Adipose tissue (tissue), 3 donors: ENCODE measurements at regions not wholly inside any gene's neighbourhood (a gene's known extent, or its start where the extent isn't known, plus 50 kb on each side); places are given as distances from the start of the nearest gene placed in this dataset.

Experiments
- H3K27ac ChIP-seq: one replicate; pipeline ENCODE4 v1.5.1; 2013; ENCODE audit warnings: low read depth, low read length
- WGBS, 3 donors: extraction: QIAGEN DNeasy Blood & Tissue Kit; methylation state at CpG; one replicate each; pipeline ENCODE4 v1.1.7; 2013; 5-methylcytosine and 5-hydroxymethylcytosine counted together
- donor health status: healthy with polysubstance abuse.
- donor health status: Bipolar disorder and iron deficiency.
- donor health status: healthy.

DNA sequence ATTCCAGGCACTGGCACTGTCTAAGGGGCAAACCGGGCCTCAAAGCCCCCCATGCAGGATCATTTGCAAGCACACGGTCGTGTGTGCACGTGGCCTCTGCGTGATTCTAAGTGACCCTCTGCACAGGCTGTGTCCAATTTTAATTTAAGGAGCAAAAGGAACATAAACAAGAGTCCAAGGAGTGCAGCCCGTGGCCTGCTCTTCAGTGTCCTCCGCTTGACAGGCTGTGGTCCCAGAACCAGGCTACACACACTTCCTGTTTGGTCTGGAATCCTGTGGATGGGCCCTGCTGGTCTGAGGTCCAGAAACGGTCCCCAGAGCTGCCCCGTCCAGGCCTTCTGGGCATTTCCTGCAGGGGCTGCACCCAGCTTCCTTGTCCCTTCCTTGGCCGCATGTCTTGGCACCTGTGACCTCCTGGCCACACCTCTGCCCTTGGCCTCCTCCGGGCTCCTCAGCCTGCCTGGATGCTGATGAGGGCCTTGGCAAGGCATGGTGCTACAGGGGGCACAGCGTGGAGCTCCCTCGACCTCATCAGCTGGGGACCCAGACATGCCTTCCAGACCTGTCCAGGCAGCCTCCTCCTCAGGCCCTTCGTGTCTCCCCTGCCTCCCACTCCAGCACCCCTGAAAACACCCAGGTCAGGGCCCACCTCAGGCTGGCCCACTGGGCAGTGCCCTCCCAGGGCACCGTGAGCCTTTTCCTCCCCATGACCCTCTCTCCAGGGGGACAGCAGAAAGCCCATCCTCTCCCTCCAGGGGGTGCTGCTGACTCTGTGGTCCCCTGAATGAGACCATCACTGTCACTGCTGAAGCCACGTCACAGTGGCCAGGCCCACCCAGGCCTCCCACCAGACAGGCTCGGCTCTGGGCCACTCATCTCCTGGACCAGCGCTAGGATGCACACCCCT lies 136.4 kb upstream of the GPC1 start:
- 86 to 90% (median 87%) methylated on average over 18 of the region's 18 CpGs for WGBS, 3 donors
- no peak overlapping the region for H3K27ac ChIP-seq

DNA sequence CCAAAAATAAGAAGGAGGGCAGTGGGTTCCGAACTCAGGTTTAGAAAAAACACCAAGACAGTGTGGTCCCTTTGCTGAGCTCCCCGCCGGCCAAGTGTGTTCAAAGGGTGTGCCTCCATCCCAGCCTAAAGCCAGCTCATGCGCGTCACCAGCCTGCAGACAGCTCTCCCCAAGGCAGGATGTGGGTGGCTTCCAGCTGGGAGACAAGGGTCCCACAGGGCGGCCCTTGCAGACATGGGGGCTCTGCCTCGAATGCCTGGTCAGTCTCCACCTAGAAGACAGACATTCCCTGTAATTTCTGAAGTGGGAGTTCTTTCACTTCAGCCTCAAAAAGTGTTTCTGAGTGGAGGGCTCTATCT lies 135.8 kb upstream of the GPC1 start:
- 67 to 82% (median 68%) methylated on average over 7 of the region's 7 CpGs for WGBS, 3 donors
- H3K27ac ChIP-seq, result no peak overlapping the region

DNA sequence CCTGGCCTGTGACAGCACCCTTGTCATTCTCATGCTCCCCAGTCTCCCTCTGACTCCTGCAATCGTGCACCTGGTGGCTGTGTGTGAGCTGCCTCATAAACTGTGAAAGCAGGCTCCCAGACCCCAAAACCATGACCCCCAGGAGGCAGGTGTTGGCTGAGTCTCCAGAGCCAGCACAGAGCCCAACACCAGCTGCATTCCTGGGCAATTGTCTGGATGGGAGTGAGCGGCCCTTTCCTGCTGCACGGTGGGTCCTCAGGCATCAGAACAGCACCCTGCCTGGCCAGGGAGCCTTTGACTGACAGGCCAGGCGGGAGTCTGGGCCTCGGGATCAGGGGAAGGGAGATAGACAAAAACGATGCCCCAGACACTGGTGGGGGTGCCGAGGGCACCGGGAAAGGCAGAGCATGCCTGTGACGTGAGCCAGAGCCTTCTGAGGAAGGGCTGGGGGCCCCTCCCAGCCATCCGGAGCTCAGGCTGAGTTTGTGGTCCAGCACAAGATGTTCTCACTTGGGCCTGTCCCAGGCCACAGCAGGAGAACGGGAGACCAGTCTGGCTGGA lies 135.1 kb upstream of the GPC1 start:
- H3K27ac ChIP-seq, result no peak overlapping the region
- WGBS, 3 donors, result 58 to 79% (median 63%) methylated on average over 11 of the region's 11 CpGs

DNA sequence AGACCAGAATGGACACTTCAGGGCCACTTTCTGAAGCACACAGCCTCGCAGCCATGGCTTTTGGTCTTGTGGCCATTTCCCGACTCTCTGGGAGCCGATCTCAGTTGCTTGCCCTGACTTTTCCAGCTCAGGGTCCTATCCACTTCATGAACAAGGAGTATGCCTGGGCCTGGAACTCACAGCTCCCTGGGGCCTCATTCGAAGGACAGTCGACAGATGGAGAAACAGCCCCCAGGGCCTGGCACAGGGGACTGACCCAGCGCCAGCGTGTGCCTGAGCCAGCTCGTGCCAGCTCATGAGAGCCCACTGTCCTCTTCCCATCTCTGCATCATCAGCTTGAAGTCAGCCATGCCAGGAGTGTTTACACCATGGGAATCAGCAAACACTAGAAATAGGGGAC lies 134.6 kb upstream of the GPC1 start:
- 91 to 98% (median 94%) methylated on average over 8 of the region's 8 CpGs for WGBS, 3 donors
- no peak overlapping the region for H3K27ac ChIP-seq

DNA sequence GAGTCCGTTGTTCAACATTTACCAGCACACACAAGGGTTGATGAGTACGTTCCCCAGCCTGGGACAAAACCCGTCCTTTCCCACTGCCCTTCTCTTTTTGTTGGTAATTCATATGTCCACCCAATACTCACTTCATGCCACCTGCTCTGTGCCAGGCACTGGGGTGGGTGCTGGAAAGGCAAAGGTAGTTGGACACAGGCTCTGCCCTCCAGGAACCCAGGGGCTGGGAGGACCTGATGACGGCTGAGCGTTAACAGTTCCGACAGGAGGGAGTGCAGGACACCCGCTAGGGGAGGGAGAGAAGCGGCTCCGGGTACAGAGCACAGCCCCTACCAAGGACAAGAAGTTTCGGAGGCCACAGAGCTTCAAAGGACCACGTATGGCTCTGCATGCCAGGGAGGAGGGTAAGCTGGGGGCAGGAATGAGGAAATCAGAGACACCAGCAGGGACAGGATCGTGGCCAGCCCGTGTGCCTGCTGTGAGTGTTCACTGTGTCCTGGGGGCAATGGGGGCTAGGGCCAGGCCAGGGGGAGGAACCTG lies 134.1 kb upstream of the GPC1 start:
- H3K27ac ChIP-seq, result no peak overlapping the region
- WGBS, 3 donors, result 83 to 91% (median 86%) methylated on average over 13 of the region's 13 CpGs

DNA sequence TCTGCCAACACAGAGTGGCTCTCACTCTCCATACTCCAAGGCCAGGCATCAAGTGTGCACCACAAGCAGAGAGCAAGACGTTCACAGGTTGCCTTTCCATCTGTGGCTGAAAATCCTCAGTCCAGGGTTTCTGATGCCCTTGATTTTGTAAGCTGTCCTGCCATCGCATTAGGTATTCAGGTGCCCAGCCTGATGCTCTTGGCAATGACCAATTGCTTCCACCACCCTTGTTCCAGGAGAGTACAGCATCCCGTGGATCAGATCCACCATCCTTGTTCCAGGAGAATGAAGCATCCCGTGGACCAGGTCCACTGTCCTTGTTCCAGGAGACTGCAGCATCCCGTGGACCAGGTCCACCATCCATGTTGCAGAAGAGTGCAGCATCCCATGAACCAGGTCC lies 133.4 kb upstream of the GPC1 start:
- no peak overlapping the region for H3K27ac ChIP-seq
- WGBS, 3 donors, result 86 to 93% (median 90%) methylated on average over 5 of the region's 5 CpGs

DNA sequence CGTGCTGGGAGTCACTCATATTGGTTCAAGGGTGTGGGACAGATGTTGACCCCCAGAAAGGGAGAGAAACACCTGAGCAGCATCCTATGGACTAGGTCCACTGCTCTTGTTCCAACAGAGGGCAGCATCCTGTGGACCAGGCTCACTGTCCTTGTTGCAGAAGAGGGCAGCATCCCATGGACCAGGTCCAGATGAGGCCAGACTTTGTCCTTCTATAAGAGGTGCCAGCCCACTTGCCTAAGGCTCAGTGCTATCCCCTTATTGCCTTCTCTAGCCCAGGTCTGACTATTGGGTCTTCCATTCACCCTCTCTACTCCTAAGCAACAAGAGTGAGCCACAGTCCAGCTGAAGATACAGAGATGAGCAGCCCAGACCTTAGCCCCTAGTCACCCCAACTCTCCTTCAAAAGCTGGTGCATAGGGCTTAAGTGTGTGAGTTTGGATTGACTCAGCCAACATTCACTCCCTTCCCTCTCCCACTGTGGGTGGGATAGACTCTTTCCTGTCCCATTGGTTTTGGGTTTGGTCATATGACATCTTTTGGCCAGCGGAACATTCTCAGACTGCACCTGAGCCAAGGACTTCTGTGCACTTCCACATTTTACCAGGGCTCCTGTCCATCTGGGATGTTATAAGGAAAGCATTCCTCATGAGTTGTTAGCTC lies 132.4 kb upstream of the GPC1 start:
- H3K27ac ChIP-seq, result no peak overlapping the region
- 90 to 100% (median 96%) methylated on average over 1 of the region's 2 CpGs for WGBS, 3 donors

DNA sequence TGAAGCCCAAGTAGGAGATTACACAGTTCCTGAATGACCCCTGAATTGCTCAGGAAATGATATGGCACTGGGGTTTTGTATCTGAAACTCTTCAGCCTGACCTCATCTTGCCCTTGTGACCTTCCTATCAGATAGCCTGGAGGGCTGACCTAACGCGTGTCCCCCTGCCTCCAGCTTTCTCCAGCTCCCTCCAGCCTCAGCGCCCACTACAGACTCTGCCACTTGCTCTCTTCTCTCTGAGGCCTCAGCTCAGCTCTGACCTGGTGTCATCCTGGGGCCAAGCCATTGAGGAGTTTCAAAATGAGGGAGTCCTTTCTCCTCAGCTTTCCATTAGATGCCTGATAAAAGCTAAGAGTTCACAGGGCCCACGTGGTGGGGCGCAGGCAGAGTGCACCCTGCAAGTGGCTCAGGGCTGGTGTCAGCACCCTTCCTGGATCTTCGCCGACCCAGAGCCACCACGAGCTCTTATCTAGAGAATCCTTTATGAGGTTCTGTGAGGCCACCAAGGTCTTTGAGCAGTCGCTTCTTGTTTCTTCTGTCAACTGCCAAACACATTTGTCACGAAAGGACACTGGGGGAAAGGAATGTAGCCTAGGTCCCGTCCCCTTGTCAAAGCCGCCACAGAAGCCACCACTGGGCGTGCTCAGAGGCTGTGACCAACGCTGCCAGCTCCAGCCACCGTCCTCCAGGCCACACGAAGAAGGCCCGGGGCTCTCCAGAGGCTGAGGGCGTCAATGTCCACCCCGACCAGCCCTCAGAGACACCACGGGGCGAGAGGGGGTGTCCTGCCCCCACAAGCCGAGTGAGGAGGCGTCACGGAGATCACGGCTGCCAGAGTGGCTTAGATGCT lies 131.3 kb upstream of the GPC1 start:
- H3K27ac ChIP-seq, result no peak overlapping the region

DNA sequence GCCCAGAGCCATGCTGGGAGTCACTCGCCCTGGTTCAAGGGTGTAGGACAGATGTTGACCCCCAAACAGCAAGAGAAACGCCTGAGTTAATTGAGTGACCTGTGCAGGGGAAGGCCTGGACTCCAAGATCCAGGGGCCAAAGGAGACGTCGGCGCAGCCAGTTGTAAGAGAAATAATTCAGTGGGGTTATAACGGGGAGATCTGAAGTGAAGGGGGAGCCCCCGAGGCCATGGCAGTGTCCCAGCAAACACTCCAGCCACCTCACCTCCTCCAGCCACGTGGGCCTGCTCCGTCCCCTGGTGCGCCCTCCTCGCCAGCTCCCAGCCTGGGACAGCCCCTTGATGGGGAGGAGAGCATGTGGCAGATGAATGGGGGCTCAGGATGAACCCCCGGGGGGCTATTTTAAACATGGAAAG lies 130.7 kb upstream of the GPC1 start:
- 79 to 86% (median 82%) methylated on average over 12 of the region's 12 CpGs for WGBS, 3 donors

More for the DNA sequence above, 131.3 kb upstream of the GPC1 start:
- WGBS, 3 donors, result 83 to 86% (median 84%) methylated on average over 25 of the region's 25 CpGs

DNA sequence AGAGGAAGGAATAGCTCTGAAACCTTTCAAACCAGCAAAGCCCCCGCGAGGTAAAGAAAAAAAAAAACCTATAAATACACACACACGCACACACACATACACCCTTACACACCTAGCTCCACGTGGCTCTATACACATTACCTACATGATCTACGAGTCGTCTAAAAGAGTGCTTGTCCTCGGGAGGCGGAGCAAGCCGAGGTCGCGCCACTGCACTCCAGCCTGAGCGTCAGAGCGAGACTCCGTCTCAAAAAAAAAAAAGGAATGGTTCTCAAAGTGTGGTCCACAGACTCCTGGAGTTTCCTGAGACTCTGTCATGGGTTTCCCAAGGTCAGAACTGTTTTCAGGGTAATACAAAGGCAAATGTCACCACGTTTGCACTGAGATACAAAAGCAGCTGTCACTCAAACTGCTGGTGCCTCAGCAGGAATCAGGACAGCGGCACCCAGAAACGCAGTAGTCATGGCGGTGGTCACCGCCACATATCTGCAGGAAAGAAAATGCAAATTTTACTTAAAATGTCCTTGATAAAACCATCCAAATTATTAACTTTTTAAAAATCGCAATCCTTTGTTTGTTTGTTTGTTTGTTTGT lies 130.0 kb upstream of the GPC1 start:
- H3K27ac ChIP-seq, result no peak overlapping the region
- WGBS, 3 donors, result 59 to 75% (median 62%) methylated on average over 20 of the region's 20 CpGs

More for the DNA sequence above, 130.7 kb upstream of the GPC1 start:
- H3K27ac ChIP-seq, result no peak overlapping the region

DNA sequence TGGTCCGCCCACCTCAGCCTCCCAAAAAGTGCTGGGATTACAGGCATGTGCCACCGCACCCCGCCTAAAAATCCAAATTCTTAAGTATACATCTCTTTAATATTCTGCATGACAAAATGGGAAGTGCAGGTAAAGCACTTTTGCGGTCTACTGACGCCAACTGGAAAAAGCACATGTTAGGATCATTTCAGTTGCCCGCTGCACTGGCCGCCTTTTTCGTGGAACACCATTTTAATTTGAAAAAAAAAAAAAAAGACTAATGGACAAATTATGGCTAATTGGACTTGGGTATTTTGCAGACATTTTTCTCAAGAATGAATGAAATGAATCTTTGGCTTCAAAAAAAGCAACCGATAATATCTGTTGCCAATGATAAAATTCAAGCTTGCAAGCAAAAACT lies 129.3 kb upstream of the GPC1 start:
- H3K27ac ChIP-seq, result no peak overlapping the region
- WGBS, 3 donors, result 92 to 94% (median 93%) methylated on average over 9 of the region's 9 CpGs

DNA sequence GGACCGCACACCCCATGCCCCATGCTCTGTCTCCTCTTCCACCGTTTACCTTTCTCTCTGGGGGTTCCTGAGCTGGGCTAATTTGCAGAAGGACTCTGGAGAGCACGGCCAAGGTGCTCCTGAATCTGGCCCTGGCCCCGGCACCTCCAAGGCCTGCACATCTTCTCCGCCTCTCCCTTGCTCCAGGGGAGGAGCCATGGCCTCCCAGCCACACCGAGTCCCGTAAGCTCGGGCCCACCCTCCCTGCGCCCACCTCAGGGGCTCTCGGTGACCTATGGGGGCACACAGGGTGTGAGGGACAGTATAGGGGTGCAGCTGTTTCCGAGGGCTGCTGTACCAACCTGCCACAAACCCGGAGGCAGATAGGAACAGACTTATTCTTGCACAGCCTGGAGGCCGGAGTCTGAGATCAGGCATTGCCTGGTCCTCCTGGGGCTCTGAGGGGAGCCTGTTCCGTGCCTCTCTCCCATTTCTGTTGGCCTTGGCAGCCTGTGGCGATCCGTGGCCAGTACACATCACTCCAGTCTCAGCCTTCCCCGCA lies 127.3 kb upstream of the GPC1 start:
- 84 to 90% (median 89%) methylated on average over 17 of the region's 17 CpGs for WGBS, 3 donors
- no peak overlapping the region for H3K27ac ChIP-seq

DNA sequence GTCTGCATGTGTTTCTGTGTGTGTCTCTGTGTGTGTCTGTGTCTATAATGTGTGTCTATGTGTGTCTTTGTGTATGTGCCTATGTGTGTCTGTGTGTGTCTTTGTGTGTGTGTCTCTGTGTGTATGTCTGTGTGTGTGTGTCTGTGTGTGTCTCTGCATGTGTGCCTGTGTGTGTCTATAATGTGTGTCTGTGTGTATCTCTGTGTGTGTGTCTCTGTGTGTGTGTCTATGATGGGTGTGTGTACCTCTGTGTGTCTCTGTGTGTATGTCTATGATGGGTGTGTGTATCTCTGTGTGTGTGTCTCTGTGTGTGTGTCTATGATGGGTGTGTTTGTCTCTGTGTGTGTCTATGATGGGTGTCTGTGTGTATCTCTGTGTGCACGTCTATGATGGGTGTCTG lies 126.2 kb upstream of the GPC1 start:
- H3K27ac ChIP-seq, result no peak overlapping the region
- 72 to 88% (median 72%) methylated on average over 1 of the region's 1 CpG for WGBS, 3 donors

DNA sequence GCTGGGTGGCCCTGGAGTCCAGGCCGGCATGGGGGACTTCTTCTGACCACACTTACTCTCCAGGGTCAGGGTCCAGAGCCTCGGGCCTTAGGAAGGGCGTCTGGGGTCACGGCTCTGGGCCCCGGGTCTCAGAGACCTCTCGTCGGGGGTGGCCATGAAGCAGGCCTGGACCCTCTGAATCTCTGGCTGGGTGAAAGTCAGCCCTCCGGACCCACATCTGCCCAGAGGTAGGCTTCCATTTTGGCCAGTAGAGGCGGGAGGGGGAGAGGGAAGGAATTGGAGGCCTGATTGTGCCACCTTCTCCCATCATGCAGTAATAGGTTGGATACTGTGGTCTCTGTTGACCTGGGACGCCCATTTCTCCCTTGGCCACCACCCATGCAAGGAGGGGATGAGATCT lies 125.3 kb upstream of the GPC1 start:
- H3K27ac ChIP-seq, result no peak overlapping the region
- 90 to 96% (median 91%) methylated on average over 10 of the region's 10 CpGs for WGBS, 3 donors

DNA sequence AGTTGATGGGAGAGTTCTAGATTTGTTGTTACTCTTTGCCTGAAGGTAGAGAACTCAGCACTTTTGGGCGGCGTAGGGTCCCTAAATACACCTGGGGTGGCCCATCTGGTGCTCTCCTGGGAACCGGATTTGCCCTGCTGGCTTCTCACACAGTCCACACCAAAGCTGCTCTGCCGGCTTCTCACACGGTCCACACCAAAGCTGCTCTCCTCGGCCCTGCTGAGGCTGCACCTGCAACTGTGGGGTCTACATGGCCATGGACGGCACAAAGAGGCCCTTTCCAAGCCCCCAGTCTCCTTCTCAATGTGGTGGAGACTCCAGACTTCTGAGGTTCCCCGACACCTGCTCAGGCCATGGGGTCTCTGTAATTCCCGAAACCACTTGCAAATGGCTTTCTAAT lies 124.8 kb upstream of the GPC1 start:
- 91 to 93% (median 93%) methylated on average over 7 to 9 of the region's 9 CpGs for WGBS, 3 donors
- H3K27ac ChIP-seq, result no peak overlapping the region

DNA sequence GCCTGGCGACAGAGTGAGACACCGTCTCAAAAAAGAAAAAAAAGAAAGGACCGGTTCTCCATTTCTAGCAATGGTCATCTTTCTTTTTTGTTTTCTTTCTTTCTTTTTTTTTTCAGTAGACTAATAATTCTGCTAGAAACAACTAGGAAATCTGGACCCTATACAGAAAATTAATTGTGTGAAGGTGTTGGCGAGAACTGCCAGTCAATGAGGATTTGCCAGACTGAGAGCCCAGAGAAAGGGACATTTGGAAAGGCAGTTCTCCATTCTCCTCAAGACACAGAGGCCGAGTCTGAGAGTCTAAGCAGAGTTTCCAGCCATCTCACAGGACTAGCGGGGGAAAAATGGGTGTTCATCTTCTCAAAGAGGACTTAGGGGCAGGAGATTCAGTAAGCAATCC lies 123.6 kb upstream of the GPC1 start:
- H3K27ac ChIP-seq, result no peak overlapping the region
- 88 to 91% (median 90%) methylated on average over 6 of the region's 6 CpGs for WGBS, 3 donors

DNA sequence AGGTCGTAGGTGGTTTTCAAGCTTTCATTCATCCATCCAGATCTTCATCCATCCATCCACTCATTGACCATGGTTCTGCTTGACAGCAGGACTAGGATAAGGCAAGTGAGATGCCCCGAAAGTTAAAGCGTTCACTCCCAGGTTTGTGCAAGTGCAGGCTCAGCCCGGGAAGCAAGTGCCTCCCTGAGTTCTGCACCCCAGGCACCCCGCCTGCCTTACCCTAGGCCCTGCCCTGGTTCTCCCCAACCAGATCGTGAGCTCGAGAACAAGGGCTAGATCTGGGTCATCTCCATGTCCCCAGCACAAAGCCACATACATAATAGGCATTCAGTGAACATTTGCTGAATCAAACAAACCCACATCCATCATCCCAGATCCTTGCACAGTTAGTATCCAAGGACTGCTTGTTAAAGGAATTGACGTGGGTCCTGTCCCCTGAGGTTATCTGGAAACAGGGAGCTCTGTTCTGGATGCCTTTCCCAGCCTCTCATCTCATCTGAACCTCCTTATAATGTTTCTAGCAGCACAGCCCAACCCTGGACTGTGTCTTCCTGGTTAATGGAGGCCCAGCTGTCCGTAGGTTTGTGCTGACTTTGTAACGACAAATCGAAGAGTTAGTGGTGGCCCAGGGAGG lies 116.1 kb upstream of the GPC1 start:
- 74 to 82% (median 81%) methylated on average over 11 of the region's 11 CpGs for WGBS, 3 donors
- H3K27ac ChIP-seq, result no peak overlapping the region
